Choroid plexus epithelial cell (primary cell): ENCODE measurements at regions not wholly inside any gene's neighbourhood (a gene's known extent, or its start where the extent isn't known, plus 50 kb on each side); places are given as distances from the start of the nearest gene placed in this dataset.

Experiments used
- DNase-seq: peaks from one replicate; pipeline ENCODE4 v3.0.0-alpha.2; 2010; ENCODE audit warnings: low read depth
- H3K4me3 ChIP-seq: 2 replicates; pipeline ENCODE4 v1.5.1; 2011; ENCODE audit warnings: low read depth, mild to moderate bottlenecking, control low read depth, low read length, moderate library complexity
- CTCF ChIP-seq: conservative IDR thresholded peaks from 2 replicates; pipeline ENCODE4 v1.5.1; 2011; ENCODE audit warnings: low read depth, mild to moderate bottlenecking, control low read depth, inconsistent platforms, low read length, moderate library complexity

GRCh38 chr1:178619042-178619927, 105.8 kb upstream of the RALGPS2 start:
- H3K4me3 ChIP-seq, result no peak overlapping the region
- TF ChIP-seq CTCF, result no peak
- DNase-seq, result no peak

DNA sequence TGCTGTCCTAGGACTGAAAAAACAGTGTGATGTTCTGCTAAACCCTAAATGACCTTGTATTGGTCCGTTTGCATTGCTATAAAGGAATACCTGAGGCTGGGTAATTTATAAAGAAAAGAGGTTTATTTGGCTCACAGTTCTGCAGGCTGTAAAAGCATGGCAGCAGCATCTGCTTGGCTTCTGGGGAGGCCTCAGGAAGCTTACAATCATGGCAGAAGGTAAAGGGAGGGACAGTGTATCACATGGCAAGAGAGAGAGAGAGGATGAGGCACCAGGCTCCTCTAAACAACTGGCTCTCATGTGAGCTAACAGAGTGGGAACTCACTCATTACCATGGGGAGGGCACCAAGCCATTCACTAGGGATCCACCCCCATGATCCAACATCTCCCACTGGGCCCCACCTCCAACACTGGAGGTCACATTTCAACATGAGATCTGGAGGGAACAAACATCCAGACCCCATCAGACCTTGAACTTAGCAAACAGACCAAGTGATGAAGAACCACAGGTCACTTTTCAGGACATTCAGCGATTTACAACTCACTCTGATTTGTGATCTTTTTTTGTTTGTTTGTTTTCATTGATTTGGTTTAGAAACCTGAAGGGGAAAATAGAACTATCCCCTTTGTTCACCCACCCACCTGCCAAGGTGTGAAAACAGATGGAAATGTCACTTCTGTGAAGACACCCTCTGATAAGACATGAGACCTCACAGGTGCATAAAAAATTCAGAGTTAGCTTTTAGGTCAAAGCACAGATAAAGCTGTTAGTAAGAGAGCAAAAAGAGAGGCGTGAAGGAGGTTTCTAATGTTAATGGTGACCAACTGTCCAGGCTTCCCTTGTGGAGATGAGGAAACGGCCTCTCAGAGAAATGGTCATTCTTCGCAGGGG, 104.2 kb upstream of the RALGPS2 start:
- no peak for DNase-seq
- no peak for TF ChIP-seq CTCF
- H3K4me3 ChIP-seq, result no peak overlapping the region

DNA sequence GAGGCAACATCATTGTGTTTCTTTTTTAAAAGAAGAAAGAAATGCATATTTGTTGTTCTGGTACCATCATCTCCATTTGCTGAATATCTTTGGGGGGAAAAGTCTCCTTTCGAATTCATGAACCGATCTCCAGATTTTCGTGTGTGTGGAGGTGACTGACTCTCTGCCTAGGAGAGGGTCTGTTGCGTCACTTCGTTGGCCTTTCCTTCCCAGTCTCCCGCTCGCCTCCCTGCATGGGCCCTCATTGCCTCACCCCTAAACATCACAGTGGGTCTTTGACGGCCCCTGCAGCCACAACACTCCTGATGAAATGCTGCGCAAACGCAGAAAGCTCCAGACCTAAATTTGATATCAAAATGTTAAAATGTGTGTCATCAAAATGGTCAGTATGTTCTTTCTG, 103.2 kb upstream of the RALGPS2 start:
- TF ChIP-seq CTCF, result no peak
- no peak for DNase-seq
- H3K4me3 ChIP-seq, result no peak overlapping the region

DNA sequence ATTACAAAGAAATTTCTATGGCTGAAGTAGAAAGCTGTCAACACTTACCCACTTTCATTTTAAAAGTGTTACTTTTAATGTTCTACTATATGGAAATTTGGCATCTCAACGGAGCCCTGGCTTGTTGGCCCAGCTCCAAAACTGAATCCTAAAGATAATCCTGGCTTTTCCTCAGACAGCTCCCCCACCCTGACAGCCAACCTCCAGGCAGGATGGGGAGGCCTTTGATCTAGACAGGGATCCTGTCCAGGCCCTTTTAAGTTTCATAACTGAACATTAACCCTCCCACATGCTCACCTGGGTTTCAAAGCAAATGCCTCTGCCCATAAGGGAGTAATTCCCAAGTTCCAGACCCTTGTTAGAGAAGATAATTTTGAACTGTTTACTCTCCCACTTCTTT, 99.3 kb upstream of the RALGPS2 start:
- no peak for TF ChIP-seq CTCF
- H3K4me3 ChIP-seq, result no peak overlapping the region
- DNase-seq, result no peak

DNA sequence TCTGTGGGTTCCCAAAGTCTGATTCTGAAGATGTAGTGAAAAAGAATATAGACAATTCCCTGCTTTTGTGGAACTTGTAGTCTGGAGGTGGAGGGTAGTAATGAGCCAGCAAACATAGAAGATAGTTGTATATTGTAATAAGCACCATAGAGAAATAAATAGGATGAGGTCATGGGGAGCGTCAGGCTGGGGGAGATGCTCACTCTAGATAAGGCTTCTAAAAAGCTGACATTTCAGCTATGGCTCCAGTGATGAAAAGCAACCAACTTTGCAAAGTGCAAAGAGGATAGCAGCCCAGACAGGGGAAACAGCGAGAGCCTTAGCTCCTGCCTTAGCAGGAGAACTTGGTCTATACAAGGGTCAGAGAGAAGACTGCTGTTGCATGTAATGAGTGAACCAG, 98.0 kb upstream of the RALGPS2 start:
- H3K4me3 ChIP-seq, result no peak overlapping the region
- no peak for DNase-seq
- TF ChIP-seq CTCF, result no peak

GRCh38 chr1:178628637-178629251, 96.3 kb upstream of the RALGPS2 start:
- DNase-seq, result no peak
- no peak for TF ChIP-seq CTCF

More at GRCh38 chr1:178628637-178629251, 96.3 kb upstream of the RALGPS2 start:
- no peak overlapping the region for H3K4me3 ChIP-seq
